Thoracic aorta (tissue), 2 donors: ENCODE measurements at regions not wholly inside any gene's neighbourhood (a gene's known extent, or its start where the extent isn't known, plus 50 kb on each side); places are given as distances from the start of the nearest gene placed in this dataset.

Experiments
- ATAC-seq: fragments of 150-250 bp; one replicate; pipeline ENCODE4 v1.8.0; 2017; ENCODE audit warnings: low read depth; ENCODE audit not compliant: insufficient number of reproducible peaks, low FRiP score
- DNase-seq: peaks from one replicate; pipeline ENCODE4 v3.0.0-alpha.2; 2020; ENCODE audit warnings: low spot score
- H3K27ac ChIP-seq, 2 donors: fragments of 200-600 bp; sonication (generic); 1 replicate in 1 of 2; 2 replicates in 1 of 2; pipeline ENCODE4 v1.5.1; 2016; ENCODE audit warnings: mild to moderate bottlenecking in 2 of 2, moderate library complexity in 2 of 2
- H3K27me3 ChIP-seq: fragments of 200-600 bp; sonication (generic); replicated peaks from 2 replicates; pipeline ENCODE4 v1.6.0; 2016; ENCODE audit warnings: mild to moderate bottlenecking; ENCODE audit not compliant: insufficient read depth
- H3K36me3 ChIP-seq: fragments of 200-600 bp; sonication (generic); one replicate; pipeline ENCODE4 v1.5.1; 2016
- H3K4me1 ChIP-seq, 2 donors: fragments of 200-600 bp; sonication (generic); 1 replicate in 1 of 2; 2 replicates in 1 of 2; pipeline versions ENCODE4 v1.5.1 to v1.6.0; 2016; ENCODE audit warnings: low read depth in 2 of 2, mild to moderate bottlenecking in 1 of 2; ENCODE audit not compliant: control insufficient read depth in 1 of 2
- H3K4me3 ChIP-seq: fragments of 200-600 bp; sonication (generic); 2 replicates; pipeline ENCODE4 v1.5.1; 2016; ENCODE audit warnings: mild to moderate bottlenecking
- H3K9me3 ChIP-seq: fragments of 200-600 bp; sonication (generic); 2 replicates; pipeline ENCODE4 v1.5.1; 2016
- CTCF ChIP-seq: fragments of 200-600 bp; sonication (generic); IDR thresholded peaks from one replicate; pipeline ENCODE4 v1.5.1; 2019; ENCODE audit warnings: antibody characterized with exemption

- no peak for TF ChIP-seq CTCF
- ATAC-seq: no peak
- no peaks in the 10 kb centered on the region for H3K4me1 ChIP-seq
- H3K36me3 ChIP-seq: no peaks in the 10 kb centered on the region
- H3K27ac ChIP-seq: no peak overlapping the region
- H3K27me3 ChIP-seq: no peaks in the 10 kb centered on the region
- DNase-seq: no peak
- H3K9me3 ChIP-seq: no peaks in the 10 kb centered on the region
- no peak overlapping the region for H3K4me3 ChIP-seq
These were observed 1620.0 kb downstream of the SUCLG1 start for GRCh38 chr2:82839036-82839435.

GRCh38 chr2:82837588-82838304 lies 1621.3 kb downstream of the SUCLG1 start:
- DNase-seq (no peak), ATAC-seq (no peak)
- H3K4me3 ChIP-seq: no peak overlapping the region
- H3K36me3 ChIP-seq: no peaks in the 10 kb centered on the region
- no peaks in the 10 kb centered on the region for H3K27me3 ChIP-seq
- TF ChIP-seq CTCF: no peak
- H3K4me1 ChIP-seq: no peaks in the 10 kb centered on the region
- no peaks in the 10 kb centered on the region for H3K9me3 ChIP-seq
- H3K27ac ChIP-seq: no peak overlapping the region

GRCh38 chr2:82834893-82835292 lies 1624.2 kb downstream of the SUCLG1 start:
- Histone ChIP-seq H3K4me3 (no peak overlapping the region), H3K27me3 (no peaks in the 10 kb centered on the region), H3K4me1 (no peaks in the 10 kb centered on the region), H3K27ac (no peak overlapping the region), H3K9me3 (no peaks in the 10 kb centered on the region), H3K36me3 (no peaks in the 10 kb centered on the region)
- no peak for DNase-seq
- no peak for ATAC-seq
- no peak for TF ChIP-seq CTCF

GRCh38 chr2:82827426-82827825 lies 1631.7 kb downstream of the SUCLG1 start:
- no peaks in the 10 kb centered on the region for H3K4me1 ChIP-seq
- H3K36me3 ChIP-seq: no peaks in the 10 kb centered on the region
- H3K4me3 ChIP-seq: no peak overlapping the region
- DNase-seq: no peak
- no peak for ATAC-seq
- no peaks in the 10 kb centered on the region for H3K27me3 ChIP-seq
- no peak for TF ChIP-seq CTCF
- no peaks in the 10 kb centered on the region for H3K9me3 ChIP-seq
- H3K27ac ChIP-seq: no peak overlapping the region

- no peaks in the 10 kb centered on the region for H3K4me1 ChIP-seq
- no peaks in the 10 kb centered on the region for H3K9me3 ChIP-seq
- H3K27ac ChIP-seq: no peak overlapping the region
- ATAC-seq: no peak
- TF ChIP-seq CTCF: no peak
- no peak for DNase-seq
- H3K4me3 ChIP-seq: no peak overlapping the region
- no peaks in the 10 kb centered on the region for H3K27me3 ChIP-seq
- no peaks in the 10 kb centered on the region for H3K36me3 ChIP-seq
These were observed 1632.6 kb downstream of the SUCLG1 start for GRCh38 chr2:82826437-82826836.
